ENCODE measurements at regions not wholly inside any gene's neighbourhood (a gene's known extent, or its start where the extent isn't known, plus 50 kb on each side); places are given as distances from the start of the nearest gene placed in this dataset.
A peak's percentile ranks its signal among the peaks of the same experiment; 100 is the strongest.

DNA sequence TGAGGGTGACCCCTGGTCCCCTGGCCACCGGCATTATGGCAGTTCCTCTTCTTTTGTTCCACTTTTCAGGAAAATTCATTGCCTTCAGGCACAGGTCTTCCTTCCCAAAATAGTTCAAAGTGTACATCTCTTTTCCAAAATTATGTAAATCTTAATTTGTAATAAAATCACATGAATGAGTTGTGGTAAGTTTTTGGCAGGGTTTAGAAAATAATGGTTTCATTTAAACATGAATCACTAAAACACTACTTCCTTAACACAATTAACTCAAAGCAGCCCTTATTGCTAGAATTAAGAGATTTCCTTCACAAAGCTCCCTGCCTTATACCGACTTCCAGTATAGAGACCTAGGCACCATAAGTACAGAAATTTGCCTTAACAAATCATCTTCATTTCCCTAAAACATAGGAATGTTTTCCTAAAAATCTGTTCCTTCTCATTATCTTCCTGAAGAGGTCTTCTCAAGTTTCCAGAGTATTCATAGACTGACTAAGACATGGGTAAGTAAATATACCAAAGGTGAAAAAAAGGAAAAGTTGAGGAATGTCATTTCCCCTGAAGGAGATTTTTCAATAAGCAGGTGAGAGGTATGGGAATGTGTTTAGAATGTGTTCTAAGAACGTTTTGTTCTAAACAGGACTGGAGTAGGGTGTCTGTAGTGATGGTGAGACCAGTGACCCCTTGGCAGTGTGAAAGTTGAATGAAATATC lies 148.2 kb upstream of the CITED2 start:
- Histone ChIP-seq H3K4me3 (ENCODE audit: severe bottlenecking) (no peak overlapping the region), H3K36me3 (ENCODE audit: low read depth) (no peaks in the 10 kb centered on the region), H3K4me1 (ENCODE audit: insufficient read depth, poor library complexity, severe bottlenecking) (peaks cover 23% of the 10 kb centered on the region), H3K27me3 (ENCODE audit: insufficient read depth, poor library complexity, severe bottlenecking) (no peaks in the 10 kb centered on the region), H3K9me3 (ENCODE audit: severe bottlenecking) (no peaks in the 10 kb centered on the region), H3K27ac (ENCODE audit: poor library complexity, severe bottlenecking) (peak overlapping the region; percentile 30)
- ATAC-seq (ENCODE audit: low read depth) (peak; percentile 42; the same call in 1 of the 3 replicates), DNase-seq (ENCODE audit: low spot score) (no peak)
- TF ChIP-seq, protein P1, sequence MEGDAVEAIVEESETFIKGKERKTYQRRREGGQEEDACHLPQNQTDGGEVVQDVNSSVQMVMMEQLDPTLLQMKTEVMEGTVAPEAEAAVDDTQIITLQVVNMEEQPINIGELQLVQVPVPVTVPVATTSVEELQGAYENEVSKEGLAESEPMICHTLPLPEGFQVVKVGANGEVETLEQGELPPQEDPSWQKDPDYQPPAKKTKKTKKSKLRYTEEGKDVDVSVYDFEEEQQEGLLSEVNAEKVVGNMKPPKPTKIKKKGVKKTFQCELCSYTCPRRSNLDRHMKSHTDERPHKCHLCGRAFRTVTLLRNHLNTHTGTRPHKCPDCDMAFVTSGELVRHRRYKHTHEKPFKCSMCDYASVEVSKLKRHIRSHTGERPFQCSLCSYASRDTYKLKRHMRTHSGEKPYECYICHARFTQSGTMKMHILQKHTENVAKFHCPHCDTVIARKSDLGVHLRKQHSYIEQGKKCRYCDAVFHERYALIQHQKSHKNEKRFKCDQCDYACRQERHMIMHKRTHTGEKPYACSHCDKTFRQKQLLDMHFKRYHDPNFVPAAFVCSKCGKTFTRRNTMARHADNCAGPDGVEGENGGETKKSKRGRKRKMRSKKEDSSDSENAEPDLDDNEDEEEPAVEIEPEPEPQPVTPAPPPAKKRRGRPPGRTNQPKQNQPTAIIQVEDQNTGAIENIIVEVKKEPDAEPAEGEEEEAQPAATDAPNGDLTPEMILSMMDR (IDR thresholded peaks at IDR 0.05; ENCODE audit: poor library complexity, severe bottlenecking): no peak

GRCh38 chr6:139521338-139521737 lies 146.9 kb upstream of the CITED2 start:
- Histone ChIP-seq H3K36me3 (ENCODE audit: low read depth) (no peaks in the 10 kb centered on the region), H3K9me3 (ENCODE audit: severe bottlenecking) (no peaks in the 10 kb centered on the region), H3K4me1 (ENCODE audit: insufficient read depth, poor library complexity, severe bottlenecking) (peaks cover 25% of the 10 kb centered on the region), H3K4me3 (ENCODE audit: severe bottlenecking) (no peak overlapping the region), H3K27ac (ENCODE audit: poor library complexity, severe bottlenecking) (peak overlapping the region; percentile 46), H3K27me3 (ENCODE audit: insufficient read depth, poor library complexity, severe bottlenecking) (no peaks in the 10 kb centered on the region)
- DNase-seq (ENCODE audit: low spot score) (no peak), ATAC-seq (ENCODE audit: low read depth) (no peak)
- TF ChIP-seq, protein P1 (IDR thresholded peaks at IDR 0.05; ENCODE audit: poor library complexity, severe bottlenecking): no peak

- H3K27me3 ChIP-seq (ENCODE audit: insufficient read depth, poor library complexity, severe bottlenecking): no peaks in the 10 kb centered on the region
- ATAC-seq (ENCODE audit: low read depth): peak; percentile 66
- H3K4me1 ChIP-seq (ENCODE audit: insufficient read depth, poor library complexity, severe bottlenecking): peaks cover 25% of the 10 kb centered on the region
- H3K36me3 ChIP-seq (ENCODE audit: low read depth): no peaks in the 10 kb centered on the region
- no peak overlapping the region for H3K4me3 ChIP-seq (ENCODE audit: severe bottlenecking)
- peak overlapping the region; percentile 46 for H3K27ac ChIP-seq (ENCODE audit: poor library complexity, severe bottlenecking)
- H3K9me3 ChIP-seq (ENCODE audit: severe bottlenecking): no peaks in the 10 kb centered on the region
- TF ChIP-seq, protein P1 (IDR thresholded peaks at IDR 0.05; ENCODE audit: poor library complexity, severe bottlenecking): no peak
- no peak for DNase-seq (ENCODE audit: low spot score)
These were observed 145.9 kb upstream of the CITED2 start for GRCh38 chr6:139520321-139520768.

GRCh38 chr6:139519571-139520031 lies 145.2 kb upstream of the CITED2 start:
- peaks cover 25% of the 10 kb centered on the region for H3K4me1 ChIP-seq (ENCODE audit: insufficient read depth, poor library complexity, severe bottlenecking)
- DNase-seq (ENCODE audit: low spot score): no peak

More at GRCh38 chr6:139519571-139520031, 145.2 kb upstream of the CITED2 start:
- Histone ChIP-seq H3K36me3 (ENCODE audit: low read depth) (no peaks in the 10 kb centered on the region), H3K27me3 (ENCODE audit: insufficient read depth, poor library complexity, severe bottlenecking) (no peaks in the 10 kb centered on the region), H3K27ac (ENCODE audit: poor library complexity, severe bottlenecking) (peak overlapping the region; percentile 46), H3K9me3 (ENCODE audit: severe bottlenecking) (no peaks in the 10 kb centered on the region), H3K4me3 (ENCODE audit: severe bottlenecking) (no peak overlapping the region)
- ATAC-seq (ENCODE audit: low read depth): no peak
- TF ChIP-seq, protein P1 (IDR thresholded peaks at IDR 0.05; ENCODE audit: poor library complexity, severe bottlenecking): no peak

Data from RWPE2 (cell line).